HG02938 (cell line): ENCODE measurements at regions not wholly inside any gene's neighbourhood (a gene's known extent, or its start where the extent isn't known, plus 50 kb on each side); places are given as distances from the start of the nearest gene placed in this dataset.
"Not testable (repeated sequence)": the region's sequence is repeated elsewhere in the genome, so short reads cannot be mapped to it uniquely, and the experiment has no call there.

ENCODE experiments used
- ATAC-seq: cut with Tn5 transposase; IDR thresholded peaks from one replicate; pipeline ENCODE4 v1.9.1; 2021; ENCODE audit warnings: mild to moderate bottlenecking, moderate library complexity; ENCODE audit not compliant: unreplicated experiment

GRCh38 chr22:22756109-22756508, 111.7 kb downstream of the GGTLC2 start:
- ATAC-seq = no peak

GRCh38 chr22:22756551-22757201, 112.3 kb downstream of the GGTLC2 start:
- ATAC-seq = not testable (repeated sequence)

- not testable (repeated sequence) for ATAC-seq
Measured at GRCh38 chr22:22758101-22758807, 113.8 kb downstream of the GGTLC2 start.

- no peak for ATAC-seq
Measured at GRCh38 chr22:22759371-22759770, 115.0 kb downstream of the GGTLC2 start.

GRCh38 chr22:22759889-22760546, 115.6 kb downstream of the GGTLC2 start:
- ATAC-seq = no peak

- ATAC-seq = no peak
Measured at GRCh38 chr22:22761606-22761962, 117.2 kb downstream of the GGTLC2 start.

- no peak for ATAC-seq
Measured at GRCh38 chr22:22761963-22762772, 117.8 kb downstream of the GGTLC2 start.

GRCh38 chr22:22763512-22763911, 119.1 kb downstream of the GGTLC2 start:
- no peak for ATAC-seq

GRCh38 chr22:22764085-22764484, 119.7 kb downstream of the GGTLC2 start:
- ATAC-seq = no peak

GRCh38 chr22:22767876-22768602, 119.6 kb upstream of the IGLL5 start:
- no peak for ATAC-seq

- no peak for ATAC-seq
Measured at GRCh38 chr22:22768885-22769284, 118.7 kb upstream of the IGLL5 start.

GRCh38 chr22:22769434-22770279, 118.0 kb upstream of the IGLL5 start:
- no peak for ATAC-seq

GRCh38 chr22:22770280-22770871, 117.2 kb upstream of the IGLL5 start:
- no peak for ATAC-seq

GRCh38 chr22:22770881-22771280, 116.7 kb upstream of the IGLL5 start:
- ATAC-seq = no peak

- ATAC-seq = no peak
Measured at GRCh38 chr22:22771696-22772377, 115.8 kb upstream of the IGLL5 start.

GRCh38 chr22:22772396-22772795, 115.2 kb upstream of the IGLL5 start:
- ATAC-seq = no peak

- ATAC-seq = no peak
Measured at GRCh38 chr22:22772883-22773282, 114.7 kb upstream of the IGLL5 start.

GRCh38 chr22:22773427-22773826, 114.2 kb upstream of the IGLL5 start:
- ATAC-seq = no peak
